NB4 (cell line): ENCODE measurements at regions not wholly inside any gene's neighbourhood (a gene's known extent, or its start where the extent isn't known, plus 50 kb on each side); places are given as distances from the start of the nearest gene placed in this dataset.

Experiments
- DNase-seq: peaks from one replicate; pipeline ENCODE4 v3.0.0; 2010; ENCODE audit warnings: low read depth
- H3K4me3 ChIP-seq: one replicate; pipeline ENCODE4 v1.5.1; 2011; ENCODE audit warnings: mild to moderate bottlenecking, low read depth, low read length, moderate library complexity
- CTCF ChIP-seq: IDR thresholded peaks from one replicate; pipeline ENCODE4 v1.5.1; 2012; ENCODE audit warnings: low read depth, low read length
- MYC ChIP-seq: IDR thresholded peaks from 2 replicates; pipeline ENCODE4 v1.6.1; 2011; ENCODE audit warnings: low read depth, low read length
- POLR2A ChIP-seq: IDR thresholded peaks from 2 replicates; pipeline ENCODE4 v1.6.1; 2011; ENCODE audit warnings: mild to moderate bottlenecking; ENCODE audit not compliant: insufficient read length; ENCODE audit errors: extremely low read depth
- TF ChIP-seq, protein P1 (sequence below): IDR thresholded peaks from 2 replicates; pipeline ENCODE4 v1.6.1; 2011; ENCODE audit warnings: low read depth, low read length

DNA sequence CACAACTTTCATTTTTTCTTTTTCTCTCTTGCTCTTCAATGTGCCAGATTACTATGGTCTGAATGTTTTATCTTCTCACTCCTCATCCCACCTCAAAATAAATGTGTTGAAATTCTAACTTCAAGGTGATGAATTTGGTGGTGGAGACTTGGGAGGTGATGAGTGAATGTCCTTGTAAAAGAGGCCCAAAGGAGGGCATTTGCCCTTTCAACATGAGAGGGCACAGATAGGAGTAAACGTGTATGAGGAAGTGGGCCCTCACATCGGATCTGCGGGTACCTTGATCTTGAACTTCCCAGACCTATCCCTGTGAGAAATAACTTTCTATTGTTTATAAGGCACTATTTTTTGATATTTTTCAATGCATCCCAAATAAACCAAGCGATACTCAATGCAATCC is 412.3 kb upstream of the ADGRL2 start:
- H3K4me3 ChIP-seq = no peak overlapping the region
- no peak for DNase-seq
- TF ChIP-seq MYC (no peak), POLR2A (no peak), CTCF (no peak)
- TF ChIP-seq, protein P1, sequence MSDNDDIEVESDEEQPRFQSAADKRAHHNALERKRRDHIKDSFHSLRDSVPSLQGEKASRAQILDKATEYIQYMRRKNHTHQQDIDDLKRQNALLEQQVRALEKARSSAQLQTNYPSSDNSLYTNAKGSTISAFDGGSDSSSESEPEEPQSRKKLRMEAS = no peak

GRCh38 chr1:81387446-81387845 is 413.3 kb upstream of the ADGRL2 start:
- H3K4me3 ChIP-seq = no peak overlapping the region
- TF ChIP-seq MYC (no peak), POLR2A (no peak), CTCF (no peak)
- TF ChIP-seq, protein P1 = no peak
- DNase-seq = no peak

- no peak for TF ChIP-seq MYC
- TF ChIP-seq, protein P1 = no peak
- no peak for TF ChIP-seq CTCF
- TF ChIP-seq POLR2A = no peak
- H3K4me3 ChIP-seq = no peak overlapping the region
- no peak for DNase-seq
These were observed 418.2 kb upstream of the ADGRL2 start for GRCh38 chr1:81382561-81382960.

DNA sequence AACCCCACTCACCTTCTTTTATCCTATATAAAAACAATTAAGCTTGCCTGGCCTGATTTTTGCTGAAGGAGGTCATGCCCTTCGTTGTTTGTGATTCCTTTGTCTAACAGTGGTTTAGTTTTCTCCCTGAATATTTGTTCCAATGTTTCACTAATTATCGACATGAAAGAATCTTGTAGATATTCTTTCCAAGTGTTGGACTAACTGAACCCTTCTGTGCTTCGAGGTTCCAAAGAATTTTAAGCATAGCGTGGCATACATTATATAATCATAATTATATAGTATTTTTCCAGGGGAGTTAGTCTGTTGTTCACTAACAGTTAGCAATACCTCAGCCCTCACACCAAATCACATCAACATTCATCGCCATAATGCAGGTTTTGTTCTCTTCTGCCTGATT is 418.9 kb upstream of the ADGRL2 start:
- no peak for DNase-seq
- TF ChIP-seq POLR2A (no peak), MYC (no peak), CTCF (no peak)
- TF ChIP-seq, protein P1 = no peak
- H3K4me3 ChIP-seq = no peak overlapping the region

GRCh38 chr1:81380436-81380835 is 420.3 kb upstream of the ADGRL2 start:
- DNase-seq = no peak
- TF ChIP-seq MYC (no peak), POLR2A (no peak), CTCF (no peak)
- TF ChIP-seq, protein P1 = no peak
- H3K4me3 ChIP-seq = no peak overlapping the region

DNA sequence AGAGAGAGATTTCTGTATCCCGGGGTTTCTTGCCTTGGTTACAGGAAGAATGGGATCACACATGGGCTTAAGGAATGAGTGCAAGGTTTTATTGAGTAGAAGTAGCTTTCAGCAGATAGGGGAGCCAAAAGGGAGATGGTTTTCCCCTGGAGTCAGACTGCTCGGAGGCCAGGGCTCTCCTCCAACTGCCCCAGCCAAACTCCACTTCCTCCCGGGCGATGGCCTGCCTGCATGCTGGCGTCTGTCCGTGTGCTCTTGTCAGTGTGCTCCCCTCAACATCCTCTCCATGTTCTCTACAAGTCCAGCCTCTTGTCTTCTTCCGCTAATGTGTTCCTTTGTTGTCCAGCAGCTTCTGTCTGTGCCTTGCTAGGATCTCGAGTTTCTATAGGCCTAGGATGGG is 421.3 kb upstream of the ADGRL2 start:
- no peak for TF ChIP-seq MYC
- TF ChIP-seq, protein P1 = no peak
- no peak overlapping the region for H3K4me3 ChIP-seq
- no peak for DNase-seq
